ENCODE measurements at regions not wholly inside any gene's neighbourhood (a gene's known extent, or its start where the extent isn't known, plus 50 kb on each side); places are given as distances from the start of the nearest gene placed in this dataset.

- H3K27ac ChIP-seq (ENCODE audit: low read depth, low read length): no peak overlapping the region
- no peaks in the 10 kb centered on the region for H4K20me1 ChIP-seq (ENCODE audit: control insufficient read depth, insufficient read depth, low read depth, low read length)
- no peaks in the 10 kb centered on the region for H3K9me2 ChIP-seq (replicated peaks; ENCODE audit: control insufficient read depth, low read length)
- H3K9me3 ChIP-seq (ENCODE audit: control insufficient read depth, insufficient read depth, low read length): no peaks in the 10 kb centered on the region
- TF ChIP-seq CTCF (IDR thresholded peaks at IDR 0.05; ENCODE audit: low read depth, low read length, poor library complexity, severe bottlenecking) (no peak), EZH2phosphoT487 (IDR thresholded peaks at IDR 0.05; ENCODE audit: borderline replicate concordance, low read length) (no peak)
- H3K27me3 ChIP-seq (ENCODE audit: control insufficient read depth, low read length): peaks cover 61% of the 10 kb centered on the region
- no peaks in the 10 kb centered on the region for H3K79me2 ChIP-seq (ENCODE audit: control insufficient read depth, low read length)
- no peak overlapping the region for H3K4me3 ChIP-seq (ENCODE audit: low read length)
- no peaks in the 10 kb centered on the region for H3K36me3 ChIP-seq (ENCODE audit: control insufficient read depth, low read length)
- no peak overlapping the region for H3K4me2 ChIP-seq (ENCODE audit: low read length)
- no peaks in the 10 kb centered on the region for H3F3A ChIP-seq (ENCODE audit: control insufficient read depth, insufficient read depth)
- H3K4me1 ChIP-seq (ENCODE audit: control insufficient read depth, low read length): peaks cover 5% of the 10 kb centered on the region; the same call in 1 of the 2 replicates
Observed at GRCh38 chr15:89405494-89405893, 70.9 kb upstream of the POLG start.

- no peak overlapping the region for H3K27ac ChIP-seq (ENCODE audit: low read depth, low read length)
- no peaks in the 10 kb centered on the region for H4K20me1 ChIP-seq (ENCODE audit: control insufficient read depth, insufficient read depth, low read depth, low read length)
- TF ChIP-seq CTCF (IDR thresholded peaks at IDR 0.05; ENCODE audit: low read depth, low read length, poor library complexity, severe bottlenecking) (no peak), EZH2phosphoT487 (IDR thresholded peaks at IDR 0.05; ENCODE audit: borderline replicate concordance, low read length) (no peak)
- H3K36me3 ChIP-seq (ENCODE audit: control insufficient read depth, low read length): no peaks in the 10 kb centered on the region
- no peaks in the 10 kb centered on the region for H3K9me3 ChIP-seq (ENCODE audit: control insufficient read depth, insufficient read depth, low read length)
- peaks cover 61% of the 10 kb centered on the region for H3K27me3 ChIP-seq (ENCODE audit: control insufficient read depth, low read length)
- H3K79me2 ChIP-seq (ENCODE audit: control insufficient read depth, low read length): no peaks in the 10 kb centered on the region
- no peak overlapping the region for H3K4me2 ChIP-seq (ENCODE audit: low read length)
- no peak overlapping the region for H3K4me3 ChIP-seq (ENCODE audit: low read length)
- peaks cover 12% of the 10 kb centered on the region; the same call in 1 of the 2 replicates for H3K4me1 ChIP-seq (ENCODE audit: control insufficient read depth, low read length)
- H3F3A ChIP-seq (ENCODE audit: control insufficient read depth, insufficient read depth): no peaks in the 10 kb centered on the region
- no peaks in the 10 kb centered on the region for H3K9me2 ChIP-seq (replicated peaks; ENCODE audit: control insufficient read depth, low read length)
Observed at GRCh38 chr15:89404023-89404422, 69.4 kb upstream of the POLG start.

- H3K27ac ChIP-seq (ENCODE audit: low read depth, low read length): no peak overlapping the region
- no peaks in the 10 kb centered on the region for H3K9me2 ChIP-seq (replicated peaks; ENCODE audit: control insufficient read depth, low read length)
- no peaks in the 10 kb centered on the region for H3K36me3 ChIP-seq (ENCODE audit: control insufficient read depth, low read length)
- H3K9me3 ChIP-seq (ENCODE audit: control insufficient read depth, insufficient read depth, low read length): no peaks in the 10 kb centered on the region
- no peak for TF ChIP-seq CTCF (IDR thresholded peaks at IDR 0.05; ENCODE audit: low read depth, low read length, poor library complexity, severe bottlenecking)
- no peak for TF ChIP-seq EZH2phosphoT487 (IDR thresholded peaks at IDR 0.05; ENCODE audit: borderline replicate concordance, low read length)
- H3F3A ChIP-seq (ENCODE audit: control insufficient read depth, insufficient read depth): no peaks in the 10 kb centered on the region
- no peaks in the 10 kb centered on the region for H4K20me1 ChIP-seq (ENCODE audit: control insufficient read depth, insufficient read depth, low read depth, low read length)
- peaks cover 14% of the 10 kb centered on the region; the same call in 1 of the 2 replicates for H3K4me1 ChIP-seq (ENCODE audit: control insufficient read depth, low read length)
- no peaks in the 10 kb centered on the region for H3K79me2 ChIP-seq (ENCODE audit: control insufficient read depth, low read length)
- peaks cover 70% of the 10 kb centered on the region for H3K27me3 ChIP-seq (ENCODE audit: control insufficient read depth, low read length)
- H3K4me3 ChIP-seq (ENCODE audit: low read length): no peak overlapping the region
- no peak overlapping the region for H3K4me2 ChIP-seq (ENCODE audit: low read length)
Observed at GRCh38 chr15:89402518-89402805, 67.8 kb upstream of the POLG start.
